GM23248 (cell line): ENCODE measurements at regions not wholly inside any gene's neighbourhood (a gene's known extent, or its start where the extent isn't known, plus 50 kb on each side); places are given as distances from the start of the nearest gene placed in this dataset.

Experiments
- EZH2 ChIP-seq: fragments of 200-600 bp; sonication (generic); IDR thresholded peaks from 2 replicates; pipeline ENCODE4 v1.6.1; 2018; ENCODE audit warnings: antibody characterized with exemption, mild to moderate bottlenecking; ENCODE audit not compliant: insufficient read depth, poor library complexity, severe bottlenecking
- EZH2phosphoT487 ChIP-seq: fragments of 200-600 bp; sonication (generic); IDR thresholded peaks from 2 replicates; pipeline ENCODE4 v1.6.1; 2018; ENCODE audit warnings: antibody characterized with exemption, moderate library complexity, mild to moderate bottlenecking, low read depth; ENCODE audit not compliant: insufficient read depth

GRCh38 chr2:142650601-142651000 lies 226.9 kb upstream of the KYNU start:
- TF ChIP-seq EZH2phosphoT487 (no peak), EZH2 (no peak)
